SKM-1 treated with dmso at 0.1 percent for 144 hours (cell line): ENCODE measurements at regions not wholly inside any gene's neighbourhood (a gene's known extent, or its start where the extent isn't known, plus 50 kb on each side); places are given as distances from the start of the nearest gene placed in this dataset.
A peak's percentile ranks its signal among the peaks of the same experiment; 100 is the strongest.
"Not testable (repeated sequence)": the region's sequence is repeated elsewhere in the genome, so short reads cannot be mapped to it uniquely, and the experiment has no call there.

Experiments used
- DNase-seq: peaks from one replicate; lab custom pipeline; 2025; ENCODE audit not compliant: unreplicated experiment; lab: John Stamatoyannopoulos, UW

- not testable (repeated sequence) for DNase-seq
Measured at GRCh38 chr9:78172610-78173009, 63.3 kb upstream of the CEP78 start.

DNA sequence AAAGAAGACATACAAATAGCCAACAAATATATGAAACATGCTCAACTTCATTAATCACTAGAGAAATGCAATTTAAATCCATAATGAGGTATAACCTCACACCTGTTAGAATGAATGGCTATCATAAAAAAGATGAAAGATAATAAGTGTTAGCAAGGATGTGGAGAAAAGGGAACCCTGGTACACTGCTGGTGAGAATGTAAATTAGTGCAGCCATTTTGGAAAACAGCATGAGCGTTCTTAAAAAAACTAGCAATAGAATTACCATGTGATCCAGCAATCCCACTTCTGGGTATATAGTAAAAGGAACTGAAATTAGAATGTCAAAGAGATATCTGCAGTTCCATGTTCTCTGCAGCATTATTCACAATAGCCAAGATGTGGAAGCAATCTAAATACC is 64.2 kb upstream of the CEP78 start:
- no peak for DNase-seq

GRCh38 chr9:78169125-78169524 is 66.8 kb upstream of the CEP78 start:
- no peak for DNase-seq

DNA sequence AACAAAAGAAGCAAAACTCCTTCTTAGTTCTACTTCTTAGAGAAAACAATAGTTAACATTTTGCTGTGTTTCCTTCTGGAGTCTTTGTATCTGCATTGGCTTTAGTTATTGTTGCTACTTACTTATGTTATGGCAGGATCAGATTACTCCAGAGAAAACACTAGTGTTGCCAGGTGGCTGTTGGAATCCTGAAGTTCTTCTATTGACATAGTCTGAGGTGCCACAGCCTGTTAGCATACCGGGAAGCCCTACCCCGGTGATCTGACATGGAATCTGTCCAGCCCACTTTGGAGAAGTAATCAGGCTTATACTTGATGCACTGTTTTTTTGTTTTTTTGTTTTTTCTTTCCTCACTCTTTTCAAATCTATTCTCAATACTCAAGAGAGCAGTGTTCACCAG is 68.5 kb upstream of the CEP78 start:
- no peak for DNase-seq

DNA sequence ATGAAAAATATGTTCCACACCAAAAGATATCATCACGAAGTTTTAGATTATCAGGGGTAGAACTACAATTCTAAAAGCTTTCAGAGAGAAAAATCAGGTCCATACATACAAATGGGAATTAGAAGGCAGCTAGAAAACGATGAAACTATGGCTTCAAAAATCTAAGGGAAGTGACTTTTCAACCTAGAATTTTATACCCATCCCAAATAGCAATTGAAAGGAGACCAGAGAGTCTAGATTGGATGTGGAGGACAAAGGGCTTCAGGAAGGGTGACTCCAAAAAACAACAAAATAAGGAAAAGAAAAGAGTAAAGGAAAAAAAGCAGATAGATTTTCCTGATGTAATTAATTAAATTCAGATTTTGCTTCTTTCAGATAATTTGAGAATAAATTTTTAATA is 72.0 kb upstream of the CEP78 start:
- no peak for DNase-seq

GRCh38 chr9:78158286-78158685 is 77.6 kb upstream of the CEP78 start:
- DNase-seq: peak; percentile 8

- no peak for DNase-seq
Measured at GRCh38 chr9:78150983-78151356, 84.9 kb upstream of the CEP78 start.

- DNase-seq: no peak
Measured at GRCh38 chr9:78150312-78150982, 85.4 kb upstream of the CEP78 start.

- DNase-seq: no peak
Measured at GRCh38 chr9:78149702-78150291, 86.1 kb upstream of the CEP78 start.

DNA sequence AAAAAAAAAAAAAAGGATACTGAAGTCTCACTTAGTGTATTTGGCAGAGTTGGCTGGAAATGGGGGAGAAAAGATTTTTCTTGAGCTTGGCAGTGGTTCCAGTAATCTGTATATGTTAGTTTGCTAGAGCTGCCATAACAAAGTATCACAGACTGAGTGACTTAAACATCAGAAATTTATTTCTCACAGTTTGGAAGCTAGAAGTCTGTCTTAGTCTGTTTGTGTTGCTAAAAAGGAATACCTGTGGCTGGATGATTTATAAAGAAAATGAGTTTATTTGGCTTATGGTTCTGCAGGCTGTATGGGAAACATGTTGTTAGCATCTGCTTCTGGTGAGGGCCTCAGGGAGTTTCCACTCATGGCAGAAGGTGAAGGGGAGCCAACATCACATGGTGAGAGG is 89.6 kb upstream of the CEP78 start:
- DNase-seq: no peak

DNA sequence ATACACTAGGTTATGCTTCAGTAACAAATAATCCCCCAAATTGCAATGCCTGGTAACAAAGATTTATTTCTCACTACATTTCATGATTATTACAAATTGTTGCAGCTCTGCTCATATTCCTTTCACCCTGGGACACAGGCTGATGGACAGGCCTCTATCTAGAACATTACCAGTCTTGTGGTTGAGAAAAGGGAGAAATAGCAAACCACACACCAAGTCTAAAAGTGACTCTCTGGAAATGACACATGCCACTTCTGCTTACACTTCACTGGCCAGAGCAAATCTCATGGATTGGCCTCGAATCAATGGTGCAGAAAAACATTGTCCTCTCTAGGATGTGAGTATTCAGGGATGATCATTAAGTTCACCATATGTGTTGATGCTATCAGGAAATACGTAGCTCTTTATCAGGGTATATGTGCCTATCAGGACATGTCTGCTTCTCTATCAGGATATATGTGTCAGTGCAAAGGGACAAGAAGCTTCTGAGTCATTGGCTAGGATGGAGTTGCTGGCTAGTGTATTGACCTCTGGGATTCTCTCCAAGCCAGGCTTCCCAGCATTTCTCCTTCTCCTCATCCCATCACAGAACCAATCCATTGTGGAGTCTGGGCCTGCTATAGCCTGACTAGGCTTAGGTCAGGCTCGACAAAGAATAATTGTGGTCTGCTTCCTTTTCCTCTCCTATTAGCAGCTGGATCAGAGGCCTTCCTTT is 91.1 kb upstream of the CEP78 start:
- peak; percentile 4 for DNase-seq

DNA sequence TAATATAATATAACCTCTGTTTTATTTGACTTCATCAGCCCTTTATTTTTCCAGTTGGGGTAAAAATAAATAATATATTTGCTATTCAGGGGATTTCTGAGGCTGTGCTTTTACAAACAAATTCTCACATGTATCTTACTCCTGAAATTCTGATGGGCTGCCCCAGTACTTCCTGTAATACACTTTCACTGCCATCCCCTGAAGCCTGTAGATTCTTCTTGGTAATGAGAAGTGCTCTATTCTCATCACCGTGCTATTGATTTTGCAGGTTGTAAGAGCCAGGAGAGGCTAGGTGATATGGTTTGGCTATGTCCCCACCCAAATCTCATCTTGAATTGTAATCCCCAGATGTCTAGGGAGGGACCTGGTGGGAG is 91.9 kb upstream of the CEP78 start:
- DNase-seq: no peak

GRCh38 chr9:78143281-78144007 is 92.4 kb upstream of the CEP78 start:
- DNase-seq: no peak

DNA sequence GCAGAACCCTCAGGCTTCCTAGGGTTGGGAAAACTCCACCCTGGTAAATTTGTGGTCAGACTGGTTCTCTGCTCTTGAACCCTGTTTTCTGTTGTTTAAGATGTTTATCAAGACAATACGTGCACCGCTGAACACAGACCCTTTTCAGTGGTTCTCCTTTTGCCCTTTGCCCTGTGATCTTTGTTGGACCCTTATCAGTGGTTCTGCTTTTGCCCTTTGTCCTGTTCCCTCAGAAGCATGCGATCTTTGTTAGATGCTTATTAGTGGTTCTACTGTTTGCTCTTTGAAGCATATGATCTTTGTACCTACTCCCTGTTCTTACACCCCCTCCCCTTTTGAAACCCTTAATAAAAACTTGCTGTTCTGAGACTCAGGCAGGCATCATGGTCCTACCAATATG is 93.6 kb upstream of the CEP78 start:
- not testable (repeated sequence) for DNase-seq

- DNase-seq: no peak
Measured at GRCh38 chr9:78133751-78134150, 102.1 kb upstream of the CEP78 start.

DNA sequence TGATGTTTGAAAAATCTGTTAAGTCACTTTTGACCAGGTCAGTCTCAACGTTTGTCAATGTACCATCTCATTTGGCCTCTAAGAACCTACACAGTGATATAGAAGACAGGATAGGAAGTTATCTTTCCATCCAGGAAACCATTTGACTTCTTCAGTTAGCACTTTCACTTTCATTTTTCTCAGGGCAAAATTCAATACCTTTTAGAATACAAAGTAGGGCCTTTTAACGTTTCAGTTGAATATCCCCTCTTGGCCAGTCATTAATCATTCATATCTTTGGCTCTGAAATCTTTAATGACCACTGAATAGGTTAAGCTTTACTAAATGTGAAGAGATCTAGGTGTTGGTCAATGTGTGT is 101.1 kb upstream of the GNAQ start:
- no peak for DNase-seq

- no peak for DNase-seq
Measured at GRCh38 chr9:78131969-78132700, 100.5 kb upstream of the GNAQ start.

GRCh38 chr9:78130853-78131252 is 99.2 kb upstream of the GNAQ start:
- DNase-seq: no peak

DNA sequence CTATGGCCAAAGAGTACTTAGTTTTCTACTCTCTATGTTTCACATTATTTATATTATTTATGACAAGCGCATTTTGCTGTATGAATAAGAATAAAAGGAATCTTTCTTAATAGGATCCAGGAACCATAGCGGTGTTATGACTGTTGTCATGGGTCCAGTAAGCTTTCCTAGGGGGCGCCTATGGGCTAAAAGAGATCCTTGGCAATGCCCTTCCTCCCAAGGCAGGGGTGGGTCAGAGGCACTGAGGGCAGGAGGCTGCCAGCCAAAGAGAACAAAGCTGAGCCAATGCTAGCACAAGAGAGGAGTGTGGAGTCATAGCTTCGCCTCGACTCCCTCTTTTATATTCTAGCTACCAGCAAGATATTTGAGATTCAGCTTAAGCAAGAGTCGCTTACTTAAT is 98.4 kb upstream of the GNAQ start:
- no peak for DNase-seq

DNA sequence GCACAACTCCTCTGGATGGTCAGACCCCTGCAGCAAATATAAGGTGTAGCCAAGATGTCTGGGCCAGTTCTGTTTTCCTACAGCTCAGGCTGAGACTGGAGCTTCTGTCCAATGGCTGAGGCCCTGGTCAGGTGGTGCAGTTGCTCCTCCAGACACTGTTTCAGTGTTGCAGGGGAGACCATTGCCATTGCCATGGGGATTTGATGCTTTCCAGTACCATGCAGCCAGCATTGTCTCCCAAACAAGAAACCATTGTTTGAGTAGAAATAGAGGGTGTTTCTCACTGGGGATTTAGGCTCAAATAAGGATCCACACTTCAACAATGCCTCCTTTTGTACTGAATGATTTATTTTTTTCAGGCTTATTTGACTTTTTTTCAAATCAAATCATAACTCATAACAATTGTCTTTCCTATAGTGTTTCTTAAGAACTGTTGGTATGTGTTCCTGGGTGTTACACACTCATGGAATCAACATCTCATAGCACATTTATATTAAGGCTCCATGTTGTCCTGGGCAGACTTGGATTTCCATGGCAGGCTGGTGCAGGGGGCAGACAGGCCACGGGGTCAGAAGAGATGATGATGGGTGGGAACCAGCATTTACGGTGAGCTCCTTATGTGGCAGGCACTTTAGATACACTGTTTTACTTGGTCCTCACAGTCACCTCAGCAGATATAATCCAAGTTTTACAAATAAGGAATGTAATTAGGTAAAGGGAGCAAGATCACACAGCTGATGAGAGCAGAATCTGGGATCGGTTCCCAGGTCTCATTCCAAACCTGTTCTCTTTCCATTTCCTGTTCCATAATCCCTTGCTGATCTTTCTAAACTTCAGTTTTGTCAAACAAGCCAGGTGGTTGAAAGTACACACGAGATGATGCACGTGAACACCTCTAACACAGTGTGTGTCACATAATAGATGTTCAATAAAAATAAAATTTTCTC is 95.9 kb upstream of the GNAQ start:
- no peak for DNase-seq
